ENCODE measurements at regions not wholly inside any gene's neighbourhood (a gene's known extent, or its start where the extent isn't known, plus 50 kb on each side); places are given as distances from the start of the nearest gene placed in this dataset.

DNA sequence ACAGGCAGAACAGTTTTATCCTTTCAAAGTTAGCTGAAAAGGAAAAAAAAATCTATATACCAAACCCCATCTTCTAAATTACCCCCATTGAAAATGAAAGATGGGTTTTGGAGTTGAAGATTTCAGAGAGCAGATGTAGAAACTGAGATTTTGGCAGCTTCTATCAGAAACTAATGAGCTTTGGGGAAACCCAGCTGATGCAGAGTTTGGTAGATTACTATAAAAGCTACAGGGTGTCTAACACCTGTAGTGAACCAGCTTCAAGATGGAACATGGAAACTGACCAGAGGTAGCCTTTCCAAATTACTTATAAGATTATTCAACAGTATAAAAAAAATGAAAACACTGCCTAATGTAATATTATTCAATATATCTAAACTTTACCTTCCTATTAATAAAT is 583.1 kb downstream of the XIRP2 start:
- TF ChIP-seq, protein P1, sequence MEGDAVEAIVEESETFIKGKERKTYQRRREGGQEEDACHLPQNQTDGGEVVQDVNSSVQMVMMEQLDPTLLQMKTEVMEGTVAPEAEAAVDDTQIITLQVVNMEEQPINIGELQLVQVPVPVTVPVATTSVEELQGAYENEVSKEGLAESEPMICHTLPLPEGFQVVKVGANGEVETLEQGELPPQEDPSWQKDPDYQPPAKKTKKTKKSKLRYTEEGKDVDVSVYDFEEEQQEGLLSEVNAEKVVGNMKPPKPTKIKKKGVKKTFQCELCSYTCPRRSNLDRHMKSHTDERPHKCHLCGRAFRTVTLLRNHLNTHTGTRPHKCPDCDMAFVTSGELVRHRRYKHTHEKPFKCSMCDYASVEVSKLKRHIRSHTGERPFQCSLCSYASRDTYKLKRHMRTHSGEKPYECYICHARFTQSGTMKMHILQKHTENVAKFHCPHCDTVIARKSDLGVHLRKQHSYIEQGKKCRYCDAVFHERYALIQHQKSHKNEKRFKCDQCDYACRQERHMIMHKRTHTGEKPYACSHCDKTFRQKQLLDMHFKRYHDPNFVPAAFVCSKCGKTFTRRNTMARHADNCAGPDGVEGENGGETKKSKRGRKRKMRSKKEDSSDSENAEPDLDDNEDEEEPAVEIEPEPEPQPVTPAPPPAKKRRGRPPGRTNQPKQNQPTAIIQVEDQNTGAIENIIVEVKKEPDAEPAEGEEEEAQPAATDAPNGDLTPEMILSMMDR (IDR thresholded peaks at IDR 0.05; ENCODE audit: low read depth, low read length, missing input control), result no peak
- TF ChIP-seq YY1 (IDR thresholded peaks at IDR 0.05) (no peak), TAF1 (conservative IDR thresholded peaks at IDR 0.05) (no peak), EGR1 (IDR thresholded peaks at IDR 0.05; ENCODE audit: low read depth in 2 of 2) (no peak)
- TF ChIP-seq, protein P2, sequence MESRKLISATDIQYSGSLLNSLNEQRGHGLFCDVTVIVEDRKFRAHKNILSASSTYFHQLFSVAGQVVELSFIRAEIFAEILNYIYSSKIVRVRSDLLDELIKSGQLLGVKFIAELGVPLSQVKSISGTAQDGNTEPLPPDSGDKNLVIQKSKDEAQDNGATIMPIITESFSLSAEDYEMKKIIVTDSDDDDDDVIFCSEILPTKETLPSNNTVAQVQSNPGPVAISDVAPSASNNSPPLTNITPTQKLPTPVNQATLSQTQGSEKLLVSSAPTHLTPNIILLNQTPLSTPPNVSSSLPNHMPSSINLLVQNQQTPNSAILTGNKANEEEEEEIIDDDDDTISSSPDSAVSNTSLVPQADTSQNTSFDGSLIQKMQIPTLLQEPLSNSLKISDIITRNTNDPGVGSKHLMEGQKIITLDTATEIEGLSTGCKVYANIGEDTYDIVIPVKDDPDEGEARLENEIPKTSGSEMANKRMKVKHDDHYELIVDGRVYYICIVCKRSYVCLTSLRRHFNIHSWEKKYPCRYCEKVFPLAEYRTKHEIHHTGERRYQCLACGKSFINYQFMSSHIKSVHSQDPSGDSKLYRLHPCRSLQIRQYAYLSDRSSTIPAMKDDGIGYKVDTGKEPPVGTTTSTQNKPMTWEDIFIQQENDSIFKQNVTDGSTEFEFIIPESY (IDR thresholded peaks at IDR 0.05), result no peak
- TF ChIP-seq, protein P3, sequence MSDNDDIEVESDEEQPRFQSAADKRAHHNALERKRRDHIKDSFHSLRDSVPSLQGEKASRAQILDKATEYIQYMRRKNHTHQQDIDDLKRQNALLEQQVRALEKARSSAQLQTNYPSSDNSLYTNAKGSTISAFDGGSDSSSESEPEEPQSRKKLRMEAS (IDR thresholded peaks at IDR 0.05), result no peak
